ENCODE measurements at regions not wholly inside any gene's neighbourhood (a gene's known extent, or its start where the extent isn't known, plus 50 kb on each side); places are given as distances from the start of the nearest gene placed in this dataset.

DNA sequence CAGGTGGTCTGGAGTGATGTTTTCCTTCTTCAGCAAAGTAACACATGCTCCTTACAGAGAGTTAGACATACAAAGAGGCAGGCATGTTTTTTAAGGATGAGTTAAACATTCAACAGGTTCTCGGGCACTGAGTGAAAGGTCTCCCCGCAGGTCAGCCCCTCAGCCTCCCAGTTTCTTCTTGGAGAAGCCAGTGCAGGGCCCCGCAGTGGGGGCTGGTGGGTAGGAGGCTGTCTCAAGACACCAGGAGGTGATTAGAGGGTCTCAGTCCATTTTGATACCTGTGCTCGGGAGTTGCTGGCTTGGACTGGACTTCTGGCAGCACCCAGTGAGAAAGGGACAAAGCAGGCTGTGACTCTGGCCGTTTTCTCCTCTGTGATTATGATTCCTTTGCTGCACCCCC lies 78.6 kb upstream of the ZNF479 start:
- no peak for DNase-seq (ENCODE audit: low read depth)
- TF ChIP-seq POLR2A (IDR thresholded peaks at IDR 0.05; ENCODE audit: extremely low read depth, insufficient read length), result no peak
- H3K4me3 ChIP-seq (ENCODE audit: low read depth, low read length), result no peak overlapping the region

DNA sequence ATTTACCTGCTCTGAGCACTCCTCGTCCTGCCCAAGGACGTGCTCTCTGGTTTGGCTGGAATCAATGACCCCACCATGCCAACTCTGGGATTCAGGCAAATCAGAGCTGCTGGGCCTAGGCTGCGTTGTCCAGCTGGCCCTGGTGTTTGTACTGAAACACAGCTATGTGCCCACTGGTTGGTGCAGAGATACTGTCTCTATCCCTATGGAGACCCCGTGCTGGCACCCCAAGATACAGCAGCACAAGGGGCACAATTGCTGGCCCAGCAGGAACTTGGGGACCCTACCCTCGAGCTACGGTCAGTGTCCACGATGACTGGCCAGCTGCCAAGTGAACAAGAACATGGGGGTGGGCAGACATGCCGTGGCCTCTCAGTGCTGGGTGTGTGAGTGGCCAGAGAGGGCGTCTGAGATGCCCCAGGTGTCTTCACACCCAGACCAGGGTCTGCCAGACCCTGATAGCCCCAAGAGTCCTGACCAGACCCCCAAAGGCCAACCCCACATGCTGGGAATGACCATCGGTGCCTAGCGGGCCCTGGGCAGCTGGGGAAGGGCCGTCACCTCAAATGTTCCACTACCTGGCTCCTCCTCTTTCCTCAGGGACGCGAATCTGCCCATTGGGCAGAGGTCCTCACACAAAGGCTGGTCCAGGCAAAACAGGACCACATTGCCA lies 79.3 kb upstream of the ZNF479 start:
- TF ChIP-seq POLR2A (IDR thresholded peaks at IDR 0.05; ENCODE audit: extremely low read depth, insufficient read length) (no peak), MYC (IDR thresholded peaks at IDR 0.05; ENCODE audit: low read depth, low read length) (no peak)
- TF ChIP-seq, protein P1, sequence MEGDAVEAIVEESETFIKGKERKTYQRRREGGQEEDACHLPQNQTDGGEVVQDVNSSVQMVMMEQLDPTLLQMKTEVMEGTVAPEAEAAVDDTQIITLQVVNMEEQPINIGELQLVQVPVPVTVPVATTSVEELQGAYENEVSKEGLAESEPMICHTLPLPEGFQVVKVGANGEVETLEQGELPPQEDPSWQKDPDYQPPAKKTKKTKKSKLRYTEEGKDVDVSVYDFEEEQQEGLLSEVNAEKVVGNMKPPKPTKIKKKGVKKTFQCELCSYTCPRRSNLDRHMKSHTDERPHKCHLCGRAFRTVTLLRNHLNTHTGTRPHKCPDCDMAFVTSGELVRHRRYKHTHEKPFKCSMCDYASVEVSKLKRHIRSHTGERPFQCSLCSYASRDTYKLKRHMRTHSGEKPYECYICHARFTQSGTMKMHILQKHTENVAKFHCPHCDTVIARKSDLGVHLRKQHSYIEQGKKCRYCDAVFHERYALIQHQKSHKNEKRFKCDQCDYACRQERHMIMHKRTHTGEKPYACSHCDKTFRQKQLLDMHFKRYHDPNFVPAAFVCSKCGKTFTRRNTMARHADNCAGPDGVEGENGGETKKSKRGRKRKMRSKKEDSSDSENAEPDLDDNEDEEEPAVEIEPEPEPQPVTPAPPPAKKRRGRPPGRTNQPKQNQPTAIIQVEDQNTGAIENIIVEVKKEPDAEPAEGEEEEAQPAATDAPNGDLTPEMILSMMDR (IDR thresholded peaks at IDR 0.05; ENCODE audit: low read depth, low read length), result no peak
- TF ChIP-seq, protein P2, sequence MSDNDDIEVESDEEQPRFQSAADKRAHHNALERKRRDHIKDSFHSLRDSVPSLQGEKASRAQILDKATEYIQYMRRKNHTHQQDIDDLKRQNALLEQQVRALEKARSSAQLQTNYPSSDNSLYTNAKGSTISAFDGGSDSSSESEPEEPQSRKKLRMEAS (IDR thresholded peaks at IDR 0.05; ENCODE audit: low read depth, low read length), result no peak
- no peak overlapping the region for H3K4me3 ChIP-seq (ENCODE audit: low read depth, low read length)
- no peak for DNase-seq (ENCODE audit: low read depth)

DNA sequence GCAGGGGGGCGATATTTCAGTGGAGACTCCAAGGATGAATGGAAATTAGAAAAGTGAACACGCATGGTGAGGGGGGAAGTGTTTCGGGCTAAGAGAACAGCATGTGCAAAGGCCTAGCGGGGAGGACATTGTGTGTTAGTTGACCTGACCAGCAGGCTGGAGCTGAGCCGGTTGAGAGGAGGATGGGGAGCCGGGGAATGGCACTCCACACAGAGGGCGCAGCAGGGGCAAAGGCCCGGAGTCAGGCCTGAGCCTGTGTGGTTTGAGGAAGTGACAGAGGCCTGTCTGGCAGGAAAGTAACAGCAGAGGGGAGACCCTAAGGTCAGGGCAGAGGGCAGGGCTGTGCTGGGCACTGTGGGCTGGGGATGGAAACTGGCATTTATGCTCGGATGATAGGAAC lies 83.2 kb upstream of the ZNF479 start:
- no peak overlapping the region for H3K4me3 ChIP-seq (ENCODE audit: low read depth, low read length)
- DNase-seq (ENCODE audit: low read depth), result no peak
- TF ChIP-seq, protein P1 (IDR thresholded peaks at IDR 0.05; ENCODE audit: low read depth, low read length), result no peak
- TF ChIP-seq, protein P2 (IDR thresholded peaks at IDR 0.05; ENCODE audit: low read depth, low read length), result no peak
- TF ChIP-seq MYC (IDR thresholded peaks at IDR 0.05; ENCODE audit: low read depth, low read length) (no peak), POLR2A (IDR thresholded peaks at IDR 0.05; ENCODE audit: extremely low read depth, insufficient read length) (no peak)

DNA sequence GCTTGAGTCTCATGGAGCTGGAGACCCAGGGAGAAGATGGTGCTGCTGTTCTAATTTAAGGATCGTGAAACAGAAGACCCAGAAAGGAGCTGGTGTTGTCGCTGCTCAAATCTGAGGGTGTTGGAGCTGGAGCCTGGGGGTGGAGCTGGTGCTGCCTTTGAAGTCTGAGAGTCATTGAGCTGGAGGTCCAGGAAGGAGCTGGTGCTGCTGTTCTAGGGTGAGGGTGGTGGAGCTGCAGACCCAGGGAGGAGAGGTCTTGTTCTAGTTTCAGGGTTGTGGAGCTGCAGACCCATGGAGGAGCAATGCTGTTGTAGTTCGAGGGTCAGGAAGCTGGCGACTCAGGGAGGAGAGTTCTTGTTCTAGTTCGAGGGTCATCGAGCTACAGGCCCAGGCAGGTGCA lies 84.1 kb upstream of the ZNF479 start:
- no peak overlapping the region for H3K4me3 ChIP-seq (ENCODE audit: low read depth, low read length)
- TF ChIP-seq MYC (IDR thresholded peaks at IDR 0.05; ENCODE audit: low read depth, low read length) (no peak), POLR2A (IDR thresholded peaks at IDR 0.05; ENCODE audit: extremely low read depth, insufficient read length) (no peak)
- TF ChIP-seq, protein P1 (IDR thresholded peaks at IDR 0.05; ENCODE audit: low read depth, low read length), result no peak
- TF ChIP-seq, protein P2 (IDR thresholded peaks at IDR 0.05; ENCODE audit: low read depth, low read length), result no peak
- DNase-seq (ENCODE audit: low read depth), result no peak

DNA sequence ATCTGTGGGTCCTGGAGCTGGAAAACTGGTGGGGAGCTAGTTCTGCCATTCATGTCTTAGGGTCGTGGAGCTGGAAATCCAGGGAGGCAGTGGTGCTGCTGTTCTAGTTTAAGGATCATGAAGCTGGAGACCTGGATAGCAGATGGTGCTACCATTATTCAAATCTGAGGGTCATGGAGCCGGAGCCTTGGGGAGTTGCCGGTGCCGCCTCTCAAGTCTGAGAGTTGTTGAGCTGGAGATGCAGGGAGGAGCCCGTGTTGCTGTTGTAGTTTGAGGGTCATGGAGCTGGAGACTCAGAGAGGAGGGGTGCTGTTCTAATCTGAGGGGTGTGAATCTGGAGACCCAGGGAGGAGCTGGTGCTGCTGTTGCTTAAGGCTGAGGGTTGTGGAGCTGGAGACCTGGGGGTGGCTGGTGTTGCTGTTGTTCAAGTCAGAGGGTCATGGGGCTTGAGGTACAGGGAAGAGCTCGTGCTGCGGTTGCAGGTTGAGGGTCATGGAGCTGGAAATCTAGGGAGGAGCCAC lies 86.0 kb upstream of the ZNF479 start:
- H3K4me3 ChIP-seq (ENCODE audit: low read depth, low read length), result no peak overlapping the region
- no peak for DNase-seq (ENCODE audit: low read depth)
- TF ChIP-seq POLR2A (IDR thresholded peaks at IDR 0.05; ENCODE audit: extremely low read depth, insufficient read length), result no peak
- TF ChIP-seq, protein P2 (IDR thresholded peaks at IDR 0.05; ENCODE audit: low read depth, low read length), result no peak

DNA sequence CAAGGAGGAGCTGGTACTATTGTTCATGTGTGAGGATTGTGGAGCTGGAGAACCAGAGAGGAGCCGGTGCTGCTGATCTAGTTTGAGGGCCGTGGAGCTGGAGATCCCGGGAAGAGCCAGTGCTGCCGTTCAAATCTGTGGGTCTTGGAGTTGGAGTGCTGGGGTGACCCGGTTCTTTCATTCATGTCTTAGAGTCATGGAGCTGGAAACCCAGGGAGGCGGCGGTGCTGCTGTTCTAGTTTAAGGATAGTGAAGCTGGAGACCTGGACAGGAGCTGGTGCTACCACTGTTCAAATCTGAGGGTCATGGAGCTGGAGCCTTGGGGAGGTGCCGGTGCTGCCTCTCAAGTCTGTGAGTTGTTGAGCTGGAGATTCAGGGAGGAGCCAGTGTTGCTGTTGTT lies 88.5 kb upstream of the ZNF479 start:
- TF ChIP-seq, protein P2 (IDR thresholded peaks at IDR 0.05; ENCODE audit: low read depth, low read length), result no peak
- TF ChIP-seq, protein P1 (IDR thresholded peaks at IDR 0.05; ENCODE audit: low read depth, low read length), result no peak
- TF ChIP-seq POLR2A (IDR thresholded peaks at IDR 0.05; ENCODE audit: extremely low read depth, insufficient read length) (no peak), MYC (IDR thresholded peaks at IDR 0.05; ENCODE audit: low read depth, low read length) (no peak)
- no peak for DNase-seq (ENCODE audit: low read depth)
- H3K4me3 ChIP-seq (ENCODE audit: low read depth, low read length), result no peak overlapping the region

Data from NB4 (cell line).